Muscle layer of colon (tissue), 2 donors: ENCODE measurements at regions not wholly inside any gene's neighbourhood (a gene's known extent, or its start where the extent isn't known, plus 50 kb on each side); places are given as distances from the start of the nearest gene placed in this dataset.

Experiments used
- H3K27ac ChIP-seq: one replicate; pipeline ENCODE4 v1.7.0; 2013; ENCODE audit warnings: low read depth, mild to moderate bottlenecking, low read length, moderate library complexity
- H3K27me3 ChIP-seq, 2 donors: one replicate each; pipeline ENCODE4 v1.7.0; 2013; ENCODE audit warnings: low read length in 2 of 2, mild to moderate bottlenecking in 2 of 2; ENCODE audit not compliant: insufficient read depth in 2 of 2, control insufficient read depth in 1 of 2
- H3K36me3 ChIP-seq: one replicate; pipeline ENCODE4 v1.7.0; 2013; ENCODE audit warnings: mild to moderate bottlenecking, low read length; ENCODE audit not compliant: insufficient read depth
- H3K4me1 ChIP-seq: one replicate; pipeline ENCODE4 v1.7.0; 2013; ENCODE audit warnings: mild to moderate bottlenecking, low read length; ENCODE audit not compliant: insufficient read depth
- H3K4me3 ChIP-seq, 2 donors: one replicate each; pipeline ENCODE4 v1.7.0; 2013; ENCODE audit warnings: low read length in 2 of 2, low read depth in 1 of 2, mild to moderate bottlenecking in 1 of 2, moderate library complexity in 1 of 2
- H3K9ac ChIP-seq: one replicate; pipeline ENCODE4 v1.7.0; 2013; ENCODE audit warnings: low read length
- H3K9me3 ChIP-seq: one replicate; pipeline ENCODE4 v1.7.0; 2013; ENCODE audit warnings: mild to moderate bottlenecking, low read length
- donor health status: abdominal sarcoma.
- donor health status: Adenocarcinoma of cecum.

GRCh38 chr19:32254509-32254890 lies 90.9 kb upstream of the ZNF507 start:
- Histone ChIP-seq H3K27me3 (no peaks in the 10 kb centered on the region), H3K4me3 (no peak overlapping the region), H3K4me1 (no peaks in the 10 kb centered on the region), H3K27ac (no peak overlapping the region), H3K9ac (no peak overlapping the region), H3K36me3 (no peaks in the 10 kb centered on the region), H3K9me3 (no peaks in the 10 kb centered on the region)

DNA sequence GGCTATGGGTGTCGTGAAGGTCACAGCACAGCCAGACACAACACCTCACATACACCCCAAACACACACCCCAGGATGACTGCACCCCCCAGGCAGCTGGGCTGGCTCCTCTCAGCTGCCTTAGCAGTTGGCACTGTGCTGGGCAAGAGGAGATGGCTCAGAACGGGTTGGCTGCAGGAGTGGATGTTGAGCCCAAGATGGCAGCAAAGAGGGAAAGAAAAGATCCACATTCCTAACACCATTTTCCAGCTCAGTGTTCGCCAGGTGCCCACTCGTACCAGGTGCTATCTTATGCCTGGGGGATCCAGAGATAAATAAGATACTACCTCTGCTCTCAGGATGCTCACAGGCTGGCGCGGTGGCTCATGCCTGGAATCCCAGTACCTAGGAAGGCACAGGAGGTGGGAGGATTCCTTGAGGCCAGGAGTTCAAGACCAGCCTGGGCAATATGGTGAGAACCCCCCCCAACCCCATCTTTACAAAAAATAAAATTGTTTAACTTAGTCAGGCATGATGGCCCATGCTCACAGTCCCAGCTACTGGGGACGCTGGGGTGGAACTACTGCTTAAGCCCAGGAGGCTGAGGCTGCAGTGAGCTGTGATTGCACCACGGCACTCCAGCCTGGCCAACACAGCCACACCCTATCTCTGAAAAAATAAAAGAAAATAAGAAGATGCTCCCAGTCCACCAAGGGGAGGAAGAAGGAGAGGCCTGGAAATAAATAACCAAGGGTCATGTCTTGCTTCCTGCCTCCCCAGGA lies 89.7 kb upstream of the ZNF507 start:
- H3K9me3 ChIP-seq, result no peaks in the 10 kb centered on the region
- H3K36me3 ChIP-seq, result no peaks in the 10 kb centered on the region
- H3K27me3 ChIP-seq, result no peaks in the 10 kb centered on the region
- no peaks in the 10 kb centered on the region for H3K4me1 ChIP-seq
- no peak overlapping the region for H3K27ac ChIP-seq
- no peak overlapping the region for H3K4me3 ChIP-seq
- H3K9ac ChIP-seq, result no peak overlapping the region

- H3K27me3 ChIP-seq, result no peaks in the 10 kb centered on the region
- H3K9ac ChIP-seq, result no peak overlapping the region
- H3K4me1 ChIP-seq, result no peaks in the 10 kb centered on the region
- H3K9me3 ChIP-seq, result no peaks in the 10 kb centered on the region
- no peak overlapping the region for H3K4me3 ChIP-seq
- no peaks in the 10 kb centered on the region for H3K36me3 ChIP-seq
- H3K27ac ChIP-seq, result no peak overlapping the region
Observed at GRCh38 chr19:32256341-32256975, 89.0 kb upstream of the ZNF507 start.

GRCh38 chr19:32257326-32258073 lies 87.9 kb upstream of the ZNF507 start:
- Histone ChIP-seq H3K4me3 (no peak overlapping the region), H3K27ac (no peak overlapping the region), H3K27me3 (no peaks in the 10 kb centered on the region), H3K4me1 (no peaks in the 10 kb centered on the region), H3K36me3 (no peaks in the 10 kb centered on the region), H3K9me3 (no peaks in the 10 kb centered on the region), H3K9ac (no peak overlapping the region)

- H3K4me3 ChIP-seq, result no peak overlapping the region
- H3K36me3 ChIP-seq, result no peaks in the 10 kb centered on the region
- H3K4me1 ChIP-seq, result no peaks in the 10 kb centered on the region
- H3K27ac ChIP-seq, result no peak overlapping the region
- H3K9ac ChIP-seq, result no peak overlapping the region
- no peaks in the 10 kb centered on the region for H3K9me3 ChIP-seq
- no peaks in the 10 kb centered on the region for H3K27me3 ChIP-seq
Observed at GRCh38 chr19:32258167-32258566, 87.2 kb upstream of the ZNF507 start.

DNA sequence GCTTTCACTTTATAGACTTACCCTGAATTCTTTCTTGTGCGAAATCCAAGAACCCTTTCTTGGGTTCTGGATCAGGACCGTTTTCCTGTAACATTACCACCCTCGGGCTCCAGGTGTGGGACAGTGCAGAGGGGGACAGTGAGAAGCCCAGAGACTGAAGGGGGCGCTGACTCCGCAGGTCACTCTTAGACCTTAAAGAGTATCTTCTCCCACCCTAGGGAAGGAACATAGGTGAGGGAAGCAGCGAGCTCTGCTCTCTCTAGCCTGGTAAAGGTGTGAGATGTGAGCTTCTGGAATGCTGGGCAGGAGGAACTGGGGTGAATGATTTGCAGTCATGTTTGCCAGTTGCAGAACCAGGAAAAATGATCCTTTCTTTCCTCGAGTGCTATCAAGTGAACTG lies 80.8 kb upstream of the ZNF507 start:
- Histone ChIP-seq H3K36me3 (no peaks in the 10 kb centered on the region), H3K9me3 (no peaks in the 10 kb centered on the region), H3K4me3 (no peak overlapping the region)

DNA sequence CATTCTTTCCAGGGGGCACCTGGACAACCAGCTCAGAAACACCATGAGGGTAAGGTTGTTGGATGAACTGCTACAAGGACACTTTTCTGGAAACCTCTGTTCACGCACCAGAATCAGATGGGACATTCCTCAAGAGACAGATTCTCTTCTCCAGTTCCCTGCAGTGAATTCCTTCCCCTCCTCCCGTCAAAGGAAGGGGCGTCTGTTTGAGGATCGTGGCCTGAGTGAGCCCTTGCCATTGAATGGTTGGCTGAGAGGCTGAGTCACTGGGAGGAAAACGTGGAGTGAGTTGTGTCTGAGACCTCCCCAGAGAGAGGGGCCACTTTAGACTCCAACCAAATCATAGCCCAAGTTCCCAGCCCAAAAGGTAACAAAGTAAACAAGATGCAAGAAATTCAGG lies 79.4 kb upstream of the ZNF507 start:
- Histone ChIP-seq H3K9ac (no peak overlapping the region), H3K9me3 (no peaks in the 10 kb centered on the region), H3K4me3 (no peak overlapping the region), H3K36me3 (no peaks in the 10 kb centered on the region), H3K4me1 (no peaks in the 10 kb centered on the region), H3K27me3 (no peaks in the 10 kb centered on the region), H3K27ac (no peak overlapping the region)

More for the DNA sequence above, 80.8 kb upstream of the ZNF507 start:
- Histone ChIP-seq H3K9ac (no peak overlapping the region), H3K4me1 (no peaks in the 10 kb centered on the region), H3K27ac (no peak overlapping the region), H3K27me3 (no peaks in the 10 kb centered on the region)

- H3K9me3 ChIP-seq, result no peaks in the 10 kb centered on the region
- H3K27ac ChIP-seq, result no peak overlapping the region
Observed at GRCh38 chr19:32266460-32266859, 79.0 kb upstream of the ZNF507 start.

DNA sequence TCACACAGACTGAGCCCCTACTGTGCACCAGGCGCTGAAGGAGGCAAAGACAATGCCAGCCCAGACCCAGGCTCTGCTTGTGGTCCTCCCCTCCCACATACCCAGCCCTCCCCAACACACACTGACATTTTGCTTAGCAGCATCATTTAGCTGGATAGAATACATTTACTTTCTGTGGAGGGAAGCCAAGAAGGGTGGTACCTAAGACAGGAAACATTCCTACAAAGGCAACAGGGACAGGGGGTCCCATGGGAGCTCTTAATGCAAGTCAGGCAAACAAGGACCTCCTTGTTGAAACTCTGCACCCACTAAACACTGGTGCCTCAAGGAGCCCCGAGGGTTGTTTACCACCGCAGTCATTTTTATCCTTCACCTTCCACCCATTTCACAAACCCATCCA lies 77.0 kb upstream of the ZNF507 start:
- H3K4me1 ChIP-seq, result no peaks in the 10 kb centered on the region
- H3K27me3 ChIP-seq, result no peaks in the 10 kb centered on the region
- no peak overlapping the region for H3K4me3 ChIP-seq
- no peak overlapping the region for H3K9ac ChIP-seq
- H3K27ac ChIP-seq, result no peak overlapping the region
- H3K9me3 ChIP-seq, result no peaks in the 10 kb centered on the region
- no peaks in the 10 kb centered on the region for H3K36me3 ChIP-seq

More at GRCh38 chr19:32266460-32266859, 79.0 kb upstream of the ZNF507 start:
- Histone ChIP-seq H3K27me3 (no peaks in the 10 kb centered on the region), H3K4me3 (no peak overlapping the region), H3K9ac (no peak overlapping the region), H3K36me3 (no peaks in the 10 kb centered on the region), H3K4me1 (no peaks in the 10 kb centered on the region)

DNA sequence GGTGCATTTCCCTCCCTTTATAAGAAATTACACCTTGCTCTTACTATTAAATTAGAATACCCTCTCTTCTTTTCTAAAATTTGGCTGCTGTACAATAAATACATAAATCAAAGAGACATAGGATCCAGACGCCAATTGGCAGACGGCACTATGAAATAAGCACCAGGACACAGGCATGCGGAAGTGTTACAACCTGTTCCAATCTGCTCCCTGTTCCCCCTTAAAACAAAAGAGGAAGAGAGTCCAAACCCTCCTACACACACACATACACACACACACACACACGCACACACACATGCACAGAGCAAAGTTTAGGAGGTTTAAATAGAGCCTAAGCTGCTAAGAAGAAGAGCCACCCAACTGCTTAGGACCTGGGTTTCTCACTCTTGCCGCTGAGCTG lies 75.6 kb upstream of the ZNF507 start:
- no peaks in the 10 kb centered on the region for H3K27me3 ChIP-seq
- no peak overlapping the region for H3K4me3 ChIP-seq
- H3K36me3 ChIP-seq, result no peaks in the 10 kb centered on the region
- H3K9me3 ChIP-seq, result no peaks in the 10 kb centered on the region
- no peak overlapping the region for H3K9ac ChIP-seq
- no peaks in the 10 kb centered on the region for H3K4me1 ChIP-seq
- H3K27ac ChIP-seq, result no peak overlapping the region

DNA sequence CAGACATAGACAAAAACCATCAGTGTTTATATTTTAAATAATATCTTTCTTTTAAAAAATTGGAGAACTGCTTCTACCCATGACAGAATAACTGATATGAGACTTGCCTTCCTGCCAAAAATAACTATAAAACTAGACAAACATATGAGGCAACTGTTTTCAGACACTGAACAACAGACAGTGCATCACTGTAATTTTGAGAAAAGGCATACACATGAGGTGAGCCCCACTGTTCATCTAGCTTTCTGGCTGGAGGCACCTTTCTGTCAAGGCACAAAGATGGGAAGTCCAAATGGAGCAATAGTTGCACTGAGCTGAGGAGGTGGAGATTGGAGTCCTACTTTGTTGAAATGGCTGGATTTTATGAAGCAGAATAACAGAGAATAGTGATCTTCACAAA lies 71.9 kb upstream of the ZNF507 start:
- H3K4me3 ChIP-seq, result no peak overlapping the region
- no peak overlapping the region for H3K9ac ChIP-seq
- no peaks in the 10 kb centered on the region for H3K27me3 ChIP-seq
- H3K27ac ChIP-seq, result no peak overlapping the region
- no peaks in the 10 kb centered on the region for H3K9me3 ChIP-seq
- no peaks in the 10 kb centered on the region for H3K36me3 ChIP-seq
- no peaks in the 10 kb centered on the region for H3K4me1 ChIP-seq
